NB4 (cell line): ENCODE measurements at regions not wholly inside any gene's neighbourhood (a gene's known extent, or its start where the extent isn't known, plus 50 kb on each side); places are given as distances from the start of the nearest gene placed in this dataset.

Experiments
- MYC ChIP-seq: IDR thresholded peaks from 2 replicates; pipeline ENCODE4 v1.6.1; 2011; ENCODE audit warnings: low read depth, low read length
- POLR2A ChIP-seq: IDR thresholded peaks from 2 replicates; pipeline ENCODE4 v1.6.1; 2011; ENCODE audit warnings: mild to moderate bottlenecking; ENCODE audit not compliant: insufficient read length; ENCODE audit errors: extremely low read depth
- TF ChIP-seq, protein P1 (sequence below): IDR thresholded peaks from one replicate; pipeline ENCODE4 v1.5.1; 2012; ENCODE audit warnings: low read depth, low read length
- TF ChIP-seq, protein P2 (sequence below): IDR thresholded peaks from 2 replicates; pipeline ENCODE4 v1.6.1; 2011; ENCODE audit warnings: low read depth, low read length

DNA sequence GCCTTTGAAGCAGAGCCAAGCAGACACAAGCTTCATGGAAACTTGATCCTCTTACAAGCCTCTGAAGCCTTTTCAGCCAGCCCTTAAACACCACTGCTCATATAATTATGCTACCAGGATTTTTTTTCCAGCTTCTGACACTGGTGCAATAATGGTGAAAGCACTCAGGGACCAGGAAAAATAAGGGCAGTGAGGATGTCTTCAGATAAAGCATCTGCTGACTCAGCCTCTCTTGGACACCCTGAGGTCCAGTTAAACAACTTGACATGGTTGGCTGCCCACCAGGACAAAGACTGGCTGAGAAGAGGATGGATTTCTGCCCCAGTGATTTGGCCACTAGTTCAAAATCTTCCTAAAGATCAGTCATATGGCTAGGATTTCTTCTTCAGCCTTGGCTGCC is 124.2 kb upstream of the N4BP1 start:
- TF ChIP-seq, protein P1, sequence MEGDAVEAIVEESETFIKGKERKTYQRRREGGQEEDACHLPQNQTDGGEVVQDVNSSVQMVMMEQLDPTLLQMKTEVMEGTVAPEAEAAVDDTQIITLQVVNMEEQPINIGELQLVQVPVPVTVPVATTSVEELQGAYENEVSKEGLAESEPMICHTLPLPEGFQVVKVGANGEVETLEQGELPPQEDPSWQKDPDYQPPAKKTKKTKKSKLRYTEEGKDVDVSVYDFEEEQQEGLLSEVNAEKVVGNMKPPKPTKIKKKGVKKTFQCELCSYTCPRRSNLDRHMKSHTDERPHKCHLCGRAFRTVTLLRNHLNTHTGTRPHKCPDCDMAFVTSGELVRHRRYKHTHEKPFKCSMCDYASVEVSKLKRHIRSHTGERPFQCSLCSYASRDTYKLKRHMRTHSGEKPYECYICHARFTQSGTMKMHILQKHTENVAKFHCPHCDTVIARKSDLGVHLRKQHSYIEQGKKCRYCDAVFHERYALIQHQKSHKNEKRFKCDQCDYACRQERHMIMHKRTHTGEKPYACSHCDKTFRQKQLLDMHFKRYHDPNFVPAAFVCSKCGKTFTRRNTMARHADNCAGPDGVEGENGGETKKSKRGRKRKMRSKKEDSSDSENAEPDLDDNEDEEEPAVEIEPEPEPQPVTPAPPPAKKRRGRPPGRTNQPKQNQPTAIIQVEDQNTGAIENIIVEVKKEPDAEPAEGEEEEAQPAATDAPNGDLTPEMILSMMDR = no peak
- no peak for TF ChIP-seq POLR2A
- no peak for TF ChIP-seq MYC
- TF ChIP-seq, protein P2, sequence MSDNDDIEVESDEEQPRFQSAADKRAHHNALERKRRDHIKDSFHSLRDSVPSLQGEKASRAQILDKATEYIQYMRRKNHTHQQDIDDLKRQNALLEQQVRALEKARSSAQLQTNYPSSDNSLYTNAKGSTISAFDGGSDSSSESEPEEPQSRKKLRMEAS = no peak
